GM12864 (cell line): ENCODE measurements at regions not wholly inside any gene's neighbourhood (a gene's known extent, or its start where the extent isn't known, plus 50 kb on each side); places are given as distances from the start of the nearest gene placed in this dataset.

Experiments used
- DNase-seq: peaks from one replicate; pipeline ENCODE4 v3.0.0-alpha.2; 2011; ENCODE audit warnings: low read depth
- H3K4me3 ChIP-seq: 2 replicates; pipeline ENCODE4 v1.5.1; 2011; ENCODE audit warnings: mild to moderate bottlenecking, low read depth, low read length, control low read depth
- TF ChIP-seq, protein P1 (sequence below): IDR thresholded peaks from 2 replicates; pipeline ENCODE4 v1.5.1; 2011; ENCODE audit warnings: low read depth, mild to moderate bottlenecking, moderate library complexity, low read length, control low read depth, inconsistent platforms; ENCODE audit errors: missing control alignments

DNA sequence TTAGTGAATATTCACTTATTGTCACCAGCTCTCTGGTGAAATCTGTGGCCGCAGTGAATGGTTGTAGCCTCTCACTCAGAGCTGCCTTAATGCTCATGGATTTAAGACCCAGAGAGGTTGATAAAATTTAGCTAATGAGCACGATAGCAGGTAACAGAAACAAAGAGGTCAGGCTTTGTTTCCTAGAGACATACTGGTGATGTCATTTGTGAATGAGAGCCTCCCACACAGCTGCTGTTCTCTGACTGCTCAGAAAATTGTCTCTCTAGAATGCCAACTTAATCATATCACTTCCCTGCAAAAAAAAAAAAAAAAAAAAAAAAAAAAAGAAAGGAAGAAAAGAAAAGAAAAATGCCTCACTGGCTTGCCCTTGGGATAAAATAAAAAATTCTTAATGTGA, 411.7 kb upstream of the MYT1L start:
- DNase-seq, result no peak
- H3K4me3 ChIP-seq, result no peak overlapping the region

DNA sequence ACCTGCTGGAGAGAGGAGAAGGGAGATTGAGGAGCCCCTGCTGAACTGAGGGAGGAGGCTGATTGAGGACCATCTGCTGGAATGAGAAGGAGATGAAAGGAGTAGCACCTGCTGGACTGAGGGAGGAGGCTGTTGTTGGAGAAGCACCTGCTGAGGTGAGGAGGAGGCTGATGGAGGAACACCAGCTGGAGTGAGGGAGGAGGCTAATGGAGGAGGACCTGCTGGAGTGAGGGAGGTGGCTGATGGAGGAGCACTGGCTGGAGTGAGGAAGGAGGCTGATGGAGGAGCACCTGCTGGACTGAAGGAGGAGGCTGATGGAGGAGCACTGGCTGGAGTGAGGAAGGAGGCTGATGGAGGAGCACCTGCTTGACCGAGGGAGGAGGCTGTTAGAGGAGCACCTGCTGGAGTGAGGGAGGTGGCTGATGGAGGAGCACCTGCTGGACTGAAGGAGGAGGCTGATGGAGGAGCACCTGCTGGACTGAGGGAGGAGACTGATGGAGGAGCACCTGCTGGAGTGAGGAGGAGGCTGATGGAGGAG, 409.2 kb upstream of the MYT1L start:
- no peak for DNase-seq
- H3K4me3 ChIP-seq, result no peak overlapping the region
- TF ChIP-seq, protein P1, sequence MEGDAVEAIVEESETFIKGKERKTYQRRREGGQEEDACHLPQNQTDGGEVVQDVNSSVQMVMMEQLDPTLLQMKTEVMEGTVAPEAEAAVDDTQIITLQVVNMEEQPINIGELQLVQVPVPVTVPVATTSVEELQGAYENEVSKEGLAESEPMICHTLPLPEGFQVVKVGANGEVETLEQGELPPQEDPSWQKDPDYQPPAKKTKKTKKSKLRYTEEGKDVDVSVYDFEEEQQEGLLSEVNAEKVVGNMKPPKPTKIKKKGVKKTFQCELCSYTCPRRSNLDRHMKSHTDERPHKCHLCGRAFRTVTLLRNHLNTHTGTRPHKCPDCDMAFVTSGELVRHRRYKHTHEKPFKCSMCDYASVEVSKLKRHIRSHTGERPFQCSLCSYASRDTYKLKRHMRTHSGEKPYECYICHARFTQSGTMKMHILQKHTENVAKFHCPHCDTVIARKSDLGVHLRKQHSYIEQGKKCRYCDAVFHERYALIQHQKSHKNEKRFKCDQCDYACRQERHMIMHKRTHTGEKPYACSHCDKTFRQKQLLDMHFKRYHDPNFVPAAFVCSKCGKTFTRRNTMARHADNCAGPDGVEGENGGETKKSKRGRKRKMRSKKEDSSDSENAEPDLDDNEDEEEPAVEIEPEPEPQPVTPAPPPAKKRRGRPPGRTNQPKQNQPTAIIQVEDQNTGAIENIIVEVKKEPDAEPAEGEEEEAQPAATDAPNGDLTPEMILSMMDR, result no peak

More for the DNA sequence above, 411.7 kb upstream of the MYT1L start:
- TF ChIP-seq, protein P1, result no peak

DNA sequence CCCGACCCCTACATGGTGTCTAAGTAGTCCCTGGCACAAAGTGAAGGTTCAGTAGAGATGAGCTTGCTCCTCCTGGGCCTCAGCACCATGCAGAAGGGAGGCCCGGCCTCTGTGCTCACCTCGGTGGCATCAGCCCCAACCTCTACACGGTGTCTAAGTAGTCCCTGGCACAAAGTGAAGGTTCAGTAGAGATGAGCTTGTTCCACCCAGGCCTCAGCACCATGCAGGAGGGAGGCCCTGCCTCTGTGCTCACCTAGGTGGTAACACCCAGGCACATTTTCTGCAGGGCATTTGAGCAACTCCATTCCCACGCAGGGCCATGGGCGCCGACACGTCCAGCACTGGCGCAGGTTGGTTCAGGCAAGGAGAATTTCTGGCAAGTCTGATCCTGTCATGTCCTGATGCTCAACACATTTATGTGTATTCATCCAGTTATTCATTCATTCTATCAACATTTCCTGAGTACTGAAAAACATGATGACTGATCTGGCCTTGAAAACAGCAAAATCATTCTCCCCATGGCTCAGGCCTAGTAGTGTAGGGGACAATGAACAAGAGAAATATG, 408.2 kb upstream of the MYT1L start:
- TF ChIP-seq, protein P1, result no peak
- DNase-seq, result no peak
- H3K4me3 ChIP-seq, result no peak overlapping the region

DNA sequence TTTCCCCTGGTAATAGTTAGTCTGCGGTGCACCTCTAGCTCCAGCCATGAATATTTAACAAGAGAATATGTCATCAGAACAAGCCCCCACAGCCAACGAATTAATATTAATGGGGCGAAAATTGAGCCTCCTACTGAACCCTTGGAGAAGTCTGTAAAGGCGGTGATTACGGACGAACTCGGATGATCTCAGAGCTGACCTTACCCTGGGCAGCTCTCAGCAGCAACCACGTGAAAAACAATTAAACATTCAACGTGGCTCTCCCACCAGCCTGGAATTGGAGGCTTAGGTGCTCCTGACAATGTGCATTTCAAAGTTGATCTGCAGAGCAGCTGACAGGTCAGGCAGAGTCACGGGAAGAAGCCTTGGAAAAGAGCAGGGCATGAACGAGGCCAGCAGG, 407.6 kb upstream of the MYT1L start:
- no peak overlapping the region for H3K4me3 ChIP-seq
- no peak for DNase-seq
- TF ChIP-seq, protein P1, result no peak

DNA sequence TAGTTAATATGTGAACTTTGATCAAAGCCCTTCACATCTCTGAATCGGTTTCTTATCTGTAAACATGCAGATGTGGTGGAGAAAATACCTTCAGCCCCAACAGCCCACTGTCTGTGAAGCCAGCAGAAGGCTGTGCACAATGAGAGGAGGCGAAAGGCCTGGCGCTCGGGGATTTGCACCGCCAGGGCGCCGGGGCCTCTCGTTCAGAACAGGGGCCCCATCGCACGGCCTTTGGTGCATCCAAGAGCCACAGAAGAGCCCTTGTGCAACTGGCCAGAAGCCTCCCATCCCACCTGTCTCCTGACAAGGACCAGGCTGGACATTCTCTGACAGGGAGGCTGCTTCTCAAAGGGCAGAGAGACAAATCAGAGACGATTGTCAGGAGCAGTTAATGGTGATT, 407.2 kb upstream of the MYT1L start:
- DNase-seq, result no peak
- TF ChIP-seq, protein P1, result no peak
- no peak overlapping the region for H3K4me3 ChIP-seq

DNA sequence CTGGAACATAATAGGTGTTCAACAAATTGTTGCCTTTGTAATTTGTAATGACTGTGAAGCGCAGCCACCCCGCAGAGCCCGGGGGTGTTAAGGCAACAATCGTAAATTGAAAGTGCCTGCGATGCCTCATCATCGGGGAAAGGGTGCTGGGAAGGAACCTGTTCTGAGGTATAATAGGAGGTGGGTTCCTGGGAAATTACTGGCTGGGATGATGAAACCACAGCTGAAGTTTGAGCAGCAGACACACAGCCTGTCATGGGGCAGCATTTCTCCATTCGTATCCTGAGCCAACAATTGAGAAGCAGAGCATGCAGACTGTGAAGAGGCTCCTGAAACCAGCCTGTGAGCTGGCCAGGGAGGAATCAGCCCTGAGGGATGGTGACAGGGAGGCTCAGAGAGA, 404.0 kb upstream of the MYT1L start:
- DNase-seq, result no peak
- H3K4me3 ChIP-seq, result no peak overlapping the region
- TF ChIP-seq, protein P1, result no peak

DNA sequence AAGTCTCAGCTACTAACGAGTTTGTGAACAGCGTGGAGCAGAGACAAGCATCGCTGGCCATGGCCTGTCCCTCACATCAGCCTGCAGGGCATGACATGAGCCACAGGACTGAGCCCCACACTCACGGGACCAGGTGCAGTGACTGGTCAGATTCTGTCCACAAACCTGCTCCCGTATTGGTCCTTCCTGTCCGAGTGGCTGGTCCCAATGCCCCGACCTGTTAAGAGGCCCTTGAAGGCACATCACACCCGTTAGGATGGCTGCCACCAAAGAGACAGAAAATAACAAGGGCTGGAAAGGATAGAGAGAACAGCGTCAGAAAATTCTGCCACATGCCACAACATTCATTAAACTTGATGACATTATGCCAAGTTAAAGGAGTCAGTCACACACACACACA, 403.2 kb upstream of the MYT1L start:
- DNase-seq, result no peak

More for the DNA sequence above, 403.2 kb upstream of the MYT1L start:
- no peak overlapping the region for H3K4me3 ChIP-seq
- TF ChIP-seq, protein P1, result no peak
